ENCODE measurements at regions not wholly inside any gene's neighbourhood (a gene's known extent, or its start where the extent isn't known, plus 50 kb on each side); places are given as distances from the start of the nearest gene placed in this dataset.

DNA sequence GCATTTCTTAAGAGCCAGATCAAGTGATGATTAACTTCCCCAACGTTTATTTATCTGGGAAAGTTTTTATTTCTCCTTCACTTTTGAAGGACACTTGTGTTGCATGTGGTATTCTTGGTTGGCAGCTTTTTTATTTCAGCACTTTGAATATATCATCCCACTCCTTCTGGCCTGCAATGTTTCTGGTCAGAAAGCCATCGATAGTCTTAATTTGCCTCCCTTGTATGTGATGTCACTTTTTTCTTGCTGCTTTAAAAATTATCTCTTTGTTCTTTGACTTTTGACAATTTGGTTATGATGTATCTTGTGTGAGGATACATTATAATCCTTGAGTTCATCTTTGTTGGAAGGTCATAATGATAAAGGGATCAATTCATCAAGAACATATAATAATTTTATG is 503.2 kb downstream of the OTOL1 start:
- TF ChIP-seq, protein P1, sequence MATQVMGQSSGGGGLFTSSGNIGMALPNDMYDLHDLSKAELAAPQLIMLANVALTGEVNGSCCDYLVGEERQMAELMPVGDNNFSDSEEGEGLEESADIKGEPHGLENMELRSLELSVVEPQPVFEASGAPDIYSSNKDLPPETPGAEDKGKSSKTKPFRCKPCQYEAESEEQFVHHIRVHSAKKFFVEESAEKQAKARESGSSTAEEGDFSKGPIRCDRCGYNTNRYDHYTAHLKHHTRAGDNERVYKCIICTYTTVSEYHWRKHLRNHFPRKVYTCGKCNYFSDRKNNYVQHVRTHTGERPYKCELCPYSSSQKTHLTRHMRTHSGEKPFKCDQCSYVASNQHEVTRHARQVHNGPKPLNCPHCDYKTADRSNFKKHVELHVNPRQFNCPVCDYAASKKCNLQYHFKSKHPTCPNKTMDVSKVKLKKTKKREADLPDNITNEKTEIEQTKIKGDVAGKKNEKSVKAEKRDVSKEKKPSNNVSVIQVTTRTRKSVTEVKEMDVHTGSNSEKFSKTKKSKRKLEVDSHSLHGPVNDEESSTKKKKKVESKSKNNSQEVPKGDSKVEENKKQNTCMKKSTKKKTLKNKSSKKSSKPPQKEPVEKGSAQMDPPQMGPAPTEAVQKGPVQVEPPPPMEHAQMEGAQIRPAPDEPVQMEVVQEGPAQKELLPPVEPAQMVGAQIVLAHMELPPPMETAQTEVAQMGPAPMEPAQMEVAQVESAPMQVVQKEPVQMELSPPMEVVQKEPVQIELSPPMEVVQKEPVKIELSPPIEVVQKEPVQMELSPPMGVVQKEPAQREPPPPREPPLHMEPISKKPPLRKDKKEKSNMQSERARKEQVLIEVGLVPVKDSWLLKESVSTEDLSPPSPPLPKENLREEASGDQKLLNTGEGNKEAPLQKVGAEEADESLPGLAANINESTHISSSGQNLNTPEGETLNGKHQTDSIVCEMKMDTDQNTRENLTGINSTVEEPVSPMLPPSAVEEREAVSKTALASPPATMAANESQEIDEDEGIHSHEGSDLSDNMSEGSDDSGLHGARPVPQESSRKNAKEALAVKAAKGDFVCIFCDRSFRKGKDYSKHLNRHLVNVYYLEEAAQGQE (IDR thresholded peaks at IDR 0.05; ENCODE audit: low read depth) = no peak
- TF ChIP-seq, protein P2, sequence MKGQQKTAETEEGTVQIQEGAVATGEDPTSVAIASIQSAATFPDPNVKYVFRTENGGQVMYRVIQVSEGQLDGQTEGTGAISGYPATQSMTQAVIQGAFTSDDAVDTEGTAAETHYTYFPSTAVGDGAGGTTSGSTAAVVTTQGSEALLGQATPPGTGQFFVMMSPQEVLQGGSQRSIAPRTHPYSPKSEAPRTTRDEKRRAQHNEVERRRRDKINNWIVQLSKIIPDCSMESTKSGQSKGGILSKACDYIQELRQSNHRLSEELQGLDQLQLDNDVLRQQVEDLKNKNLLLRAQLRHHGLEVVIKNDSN (IDR thresholded peaks at IDR 0.05) = no peak
- no peak for TF ChIP-seq CREB1 (IDR thresholded peaks at IDR 0.05; ENCODE audit: low read depth)
- no peak for TF ChIP-seq TEAD4 (IDR thresholded peaks at IDR 0.05)
